Skeletal muscle cell (primary cell): ENCODE measurements at regions not wholly inside any gene's neighbourhood (a gene's known extent, or its start where the extent isn't known, plus 50 kb on each side); places are given as distances from the start of the nearest gene placed in this dataset.
"Not testable (repeated sequence)": the region's sequence is repeated elsewhere in the genome, so short reads cannot be mapped to it uniquely, and the experiment has no call there.

Source experiments
- DNase-seq: peaks from one replicate; pipeline ENCODE4 v3.0.0-alpha.2; 2010; ENCODE audit warnings: low read depth
- H3K4me3 ChIP-seq: 2 replicates; pipeline ENCODE4 v1.5.1; 2011; ENCODE audit warnings: low read depth, mild to moderate bottlenecking, control low read depth, low read length, moderate library complexity

DNA sequence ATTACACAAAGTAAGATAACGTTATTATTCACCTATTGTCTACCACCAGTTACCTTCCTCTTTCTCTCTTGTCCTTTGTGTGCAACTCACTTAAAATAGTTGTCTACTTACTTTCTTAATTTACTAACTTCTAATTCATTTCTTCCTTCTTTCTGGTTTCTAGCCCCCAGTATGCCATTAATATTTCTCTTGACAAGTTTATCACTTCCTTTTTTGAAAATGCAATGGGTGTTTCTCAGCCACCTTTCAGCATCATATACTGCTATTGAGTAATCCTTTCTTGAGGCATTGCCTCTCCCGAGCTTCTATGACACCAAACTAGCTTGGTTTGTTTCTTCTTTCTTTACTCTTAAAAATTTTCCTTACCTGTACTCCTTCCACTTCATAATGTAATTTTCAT lies 633.6 kb downstream of the TMTC2 start:
- no peak overlapping the region for H3K4me3 ChIP-seq
- no peak for DNase-seq

DNA sequence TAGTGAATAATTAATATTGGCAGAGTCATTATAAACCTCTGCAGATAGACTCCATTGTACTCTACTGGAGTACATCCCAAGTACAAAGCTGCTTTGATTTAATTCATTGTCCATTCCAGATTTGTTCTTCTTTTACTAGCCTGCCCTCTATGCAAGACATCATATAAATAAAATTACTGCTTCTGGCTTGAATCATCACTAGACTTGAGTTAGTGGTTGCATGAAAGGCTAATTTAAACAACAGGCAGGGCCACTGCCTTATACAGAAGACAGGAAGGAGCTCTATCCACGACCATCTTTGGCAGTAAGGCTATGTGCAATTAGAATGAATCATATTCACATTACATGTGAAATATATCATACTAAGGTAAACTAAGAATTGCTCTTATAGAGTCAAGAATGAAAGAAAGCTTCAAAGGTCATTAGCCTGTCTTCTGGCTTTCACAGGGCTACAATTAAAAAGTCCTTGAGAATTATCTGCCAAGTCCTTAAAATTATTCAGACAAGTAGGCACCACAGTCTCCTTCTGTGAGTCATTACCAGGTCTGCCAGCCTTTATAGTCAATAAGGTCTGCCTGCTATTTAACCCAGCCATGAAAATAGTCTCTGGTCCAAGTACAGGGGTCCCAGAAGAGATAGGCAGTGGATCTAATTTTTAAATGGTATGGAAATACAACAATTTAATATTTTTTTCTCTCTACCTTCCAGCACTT lies 631.8 kb downstream of the TMTC2 start:
- peak; percentile 4 for DNase-seq
- no peak overlapping the region for H3K4me3 ChIP-seq

DNA sequence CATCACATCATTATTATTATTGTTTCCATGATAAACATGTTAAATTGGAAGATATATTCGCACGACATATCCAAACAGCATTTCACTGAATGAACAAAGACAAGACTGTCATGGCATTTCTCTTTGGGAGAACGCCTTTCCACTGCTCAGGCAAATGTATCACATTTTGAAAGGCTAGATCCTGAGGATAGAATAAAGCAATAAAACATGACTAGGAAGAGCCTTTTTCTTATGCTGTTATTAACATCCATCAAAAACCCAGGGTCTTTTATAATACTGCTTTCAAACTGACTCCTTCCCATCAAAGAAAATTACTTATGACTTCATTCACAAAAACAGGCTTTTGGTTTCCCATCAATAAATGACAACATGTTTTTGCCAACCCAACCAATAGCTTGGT lies 630.9 kb downstream of the TMTC2 start:
- no peak for DNase-seq
- no peak overlapping the region for H3K4me3 ChIP-seq

DNA sequence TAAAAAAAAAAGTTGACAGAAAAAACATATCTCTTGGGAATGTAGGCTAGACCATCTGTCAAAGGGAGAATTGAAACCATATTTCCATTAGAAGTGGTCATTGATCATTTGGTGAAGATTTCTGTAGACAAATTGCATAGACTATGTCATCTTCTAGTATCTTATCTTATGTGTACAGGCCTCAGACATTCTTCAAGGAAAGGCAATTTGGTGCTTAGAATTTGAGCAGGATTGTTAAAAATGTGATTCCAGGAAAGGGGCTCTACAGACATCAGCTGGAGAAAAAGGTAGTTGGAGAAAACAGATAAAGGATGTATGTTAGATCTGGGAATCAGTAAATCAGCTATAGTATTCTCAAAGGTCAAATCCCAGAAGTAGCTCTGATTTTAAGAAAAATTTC lies 627.1 kb downstream of the TMTC2 start:
- no peak overlapping the region for H3K4me3 ChIP-seq

DNA sequence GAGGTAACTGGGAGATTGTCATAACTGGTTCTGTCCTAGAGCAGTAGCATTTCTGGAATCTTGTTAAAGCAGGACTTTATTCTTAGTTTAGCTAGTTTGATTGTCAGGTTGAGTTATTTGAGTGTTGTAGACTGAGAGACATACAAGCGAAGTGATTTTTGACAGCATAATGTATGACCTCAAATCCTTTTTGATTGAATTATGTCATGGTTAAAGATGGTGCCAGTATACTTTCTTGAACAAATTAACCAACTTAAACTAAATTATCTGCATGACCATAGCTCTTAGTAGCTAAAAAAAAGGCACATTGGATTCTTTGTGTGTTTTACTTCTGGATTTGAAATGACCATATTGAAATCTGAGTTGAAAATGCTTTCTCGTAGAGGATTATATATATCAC lies 626.6 kb downstream of the TMTC2 start:
- no peak for DNase-seq
- no peak overlapping the region for H3K4me3 ChIP-seq

More for the DNA sequence above, 627.1 kb downstream of the TMTC2 start:
- DNase-seq: no peak

DNA sequence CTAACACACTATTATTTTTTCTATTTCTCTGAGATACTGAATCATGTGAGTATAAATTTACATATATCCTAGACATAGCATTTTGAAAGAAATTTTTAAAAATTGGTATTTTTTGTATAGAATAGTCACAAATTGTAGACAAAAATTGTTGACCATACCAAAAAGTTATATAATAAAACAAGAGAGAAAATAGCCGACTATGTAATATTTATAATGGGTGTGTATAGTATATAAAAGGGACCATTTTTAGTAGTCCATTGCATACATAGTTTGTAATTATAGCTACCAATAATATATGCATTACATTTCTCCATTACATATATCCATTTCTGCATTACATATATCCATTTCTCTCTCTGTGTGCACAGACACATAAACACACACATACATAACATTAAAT lies 590.2 kb downstream of the TMTC2 start:
- DNase-seq: no peak
- no peak overlapping the region for H3K4me3 ChIP-seq

DNA sequence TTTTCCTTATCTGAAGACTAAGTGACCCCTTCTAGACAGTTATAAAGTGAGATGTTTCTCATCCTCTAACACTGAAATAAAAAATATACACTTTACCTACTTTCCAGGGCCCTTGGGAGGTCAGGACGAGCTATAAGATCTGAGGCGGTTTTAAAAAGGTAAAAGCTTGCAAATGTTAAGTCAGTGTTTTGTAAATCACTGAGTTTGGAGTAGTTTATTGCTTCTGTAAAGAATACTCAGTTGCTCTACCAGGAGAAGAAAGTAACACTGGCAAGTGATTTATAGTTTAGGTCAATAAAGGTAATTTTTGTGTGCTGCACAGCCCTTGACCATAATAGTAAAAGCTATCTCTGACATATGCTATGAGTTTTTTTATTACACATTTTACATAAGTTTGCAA lies 584.5 kb downstream of the TMTC2 start:
- no peak overlapping the region for H3K4me3 ChIP-seq

DNA sequence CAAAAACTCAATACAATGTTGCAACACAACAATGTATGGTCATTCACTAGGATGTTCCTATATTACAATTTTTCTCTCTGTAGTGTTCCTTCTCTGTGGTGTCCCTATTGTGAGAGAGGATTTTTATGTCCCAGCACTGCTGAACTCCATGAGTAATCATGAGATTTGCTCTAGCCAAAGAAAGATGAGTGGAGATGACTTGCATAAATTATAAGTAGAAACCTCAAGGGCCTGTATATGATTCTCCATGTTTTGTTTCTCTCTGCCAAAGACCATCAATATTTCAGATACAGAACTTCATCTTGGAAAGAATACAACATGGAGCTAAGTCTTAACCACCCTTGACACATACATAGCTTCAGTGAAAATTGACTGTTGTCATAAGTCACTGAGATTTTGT lies 579.1 kb downstream of the TMTC2 start:
- no peak overlapping the region for H3K4me3 ChIP-seq
- no peak for DNase-seq

More for the DNA sequence above, 584.5 kb downstream of the TMTC2 start:
- DNase-seq: no peak

DNA sequence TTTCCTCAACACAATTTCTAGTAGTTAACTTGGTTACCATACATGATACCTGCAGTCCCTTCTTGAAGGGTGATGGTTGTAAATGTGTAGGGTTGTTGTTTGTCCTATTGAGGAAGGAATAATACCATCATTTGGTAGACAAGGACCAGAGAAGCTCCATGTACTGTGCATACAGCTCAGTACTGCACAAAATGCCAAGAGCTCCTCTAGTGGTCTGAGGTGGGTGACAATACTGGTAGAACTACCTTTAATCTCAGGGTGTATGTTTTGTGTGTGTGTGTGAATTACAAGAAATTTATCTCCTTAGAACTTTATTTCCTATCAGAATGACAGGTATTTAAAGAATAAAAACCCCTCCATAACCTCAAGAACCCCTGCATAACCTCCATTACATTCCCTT lies 575.3 kb downstream of the TMTC2 start:
- DNase-seq: no peak
- H3K4me3 ChIP-seq: no peak overlapping the region

DNA sequence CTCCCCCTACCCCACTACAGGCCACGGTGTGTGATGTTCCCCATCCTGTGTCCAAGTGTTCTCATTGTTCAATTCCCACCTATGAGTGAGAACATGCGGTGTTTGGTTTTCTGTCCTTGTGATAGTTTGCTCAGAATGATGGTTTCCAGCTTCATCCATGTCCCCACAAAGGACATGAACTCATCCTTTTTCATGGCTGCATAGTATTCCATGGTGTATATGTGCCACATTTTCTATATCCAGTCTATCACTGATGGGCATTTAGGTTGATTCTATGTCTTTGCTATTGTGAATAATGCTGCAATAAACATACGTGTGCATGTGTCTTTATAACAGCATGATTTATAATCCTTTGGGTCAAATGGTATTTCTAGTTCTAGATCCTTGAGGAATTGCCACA lies 573.4 kb downstream of the TMTC2 start:
- DNase-seq, H3K4me3 ChIP-seq: not testable (repeated sequence)

DNA sequence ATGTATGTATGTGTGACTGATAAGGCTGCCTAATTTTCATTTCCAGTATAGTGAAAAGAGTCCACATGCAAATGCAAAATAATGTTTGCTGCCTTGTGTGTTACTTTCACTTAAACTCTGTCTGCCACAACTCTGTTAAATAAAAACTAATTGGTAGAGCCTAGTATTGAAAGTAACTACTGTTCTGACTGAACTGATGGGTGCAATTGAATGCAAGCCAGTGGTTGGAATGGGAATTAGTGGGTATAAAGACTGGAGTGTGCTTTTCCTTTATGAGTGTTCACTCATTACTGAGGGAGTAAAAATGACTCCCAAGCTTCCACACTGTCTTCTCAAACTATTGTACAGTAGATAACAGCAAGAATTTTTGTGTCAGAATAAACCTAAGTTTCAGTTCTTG lies 571.0 kb downstream of the TMTC2 start:
- no peak overlapping the region for H3K4me3 ChIP-seq
- no peak for DNase-seq

DNA sequence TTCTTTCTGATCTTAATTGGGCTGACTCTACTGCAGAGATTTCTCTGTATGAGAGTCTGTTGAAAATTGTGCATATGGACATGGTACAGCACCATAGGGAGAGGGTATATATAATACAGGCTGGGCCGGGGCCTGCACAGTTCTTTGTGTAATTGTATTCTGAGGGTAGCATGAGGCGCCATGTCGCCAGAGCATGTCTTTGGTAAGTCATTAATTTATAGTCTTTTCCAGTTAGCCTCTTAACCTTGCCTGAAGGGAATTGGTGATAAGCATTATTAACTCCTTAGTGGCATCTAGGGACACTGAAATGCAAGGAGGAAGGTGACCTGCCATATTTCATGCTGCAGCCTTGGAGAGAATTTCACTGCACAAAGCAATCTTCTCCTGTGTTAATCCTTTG lies 569.9 kb downstream of the TMTC2 start:
- no peak for DNase-seq
- H3K4me3 ChIP-seq: no peak overlapping the region

DNA sequence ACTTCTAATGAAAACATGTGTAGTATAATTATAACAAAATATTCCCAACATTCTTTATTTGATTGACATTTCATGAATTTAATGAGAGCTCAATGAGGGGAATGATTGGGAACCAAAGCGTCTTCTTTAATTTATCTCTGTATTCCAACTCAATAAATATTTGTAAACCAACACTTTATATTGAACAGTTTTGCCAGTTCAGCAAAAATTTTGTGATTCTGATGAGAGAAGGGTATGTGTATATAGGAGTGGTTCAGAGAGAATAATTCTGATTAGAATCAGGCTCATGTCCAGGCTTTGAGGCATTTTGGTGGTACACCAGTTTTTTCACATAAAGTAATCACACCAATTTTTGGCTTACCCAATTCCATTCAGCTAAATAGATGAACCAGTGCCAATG lies 564.2 kb downstream of the TMTC2 start:
- no peak overlapping the region for H3K4me3 ChIP-seq
- no peak for DNase-seq

DNA sequence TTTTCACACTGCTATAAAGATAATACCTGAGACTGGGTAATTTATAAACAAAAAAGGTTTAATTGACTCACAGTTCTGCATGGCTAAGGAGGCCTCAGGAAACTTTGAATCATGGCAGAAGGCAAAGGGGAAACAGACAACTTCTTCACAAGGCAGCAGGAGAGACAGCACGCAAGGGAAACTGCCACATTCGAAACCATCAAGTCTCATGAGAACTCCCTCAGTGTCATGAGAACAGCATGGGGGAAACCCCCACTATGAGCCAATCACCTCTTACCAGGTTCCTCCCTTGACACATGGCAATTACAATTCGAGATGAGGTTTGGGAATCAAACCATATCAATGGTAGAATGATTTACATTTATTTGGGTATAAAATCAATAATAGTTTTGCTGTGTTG lies 558.5 kb downstream of the TMTC2 start:
- no peak overlapping the region for H3K4me3 ChIP-seq
- no peak for DNase-seq

DNA sequence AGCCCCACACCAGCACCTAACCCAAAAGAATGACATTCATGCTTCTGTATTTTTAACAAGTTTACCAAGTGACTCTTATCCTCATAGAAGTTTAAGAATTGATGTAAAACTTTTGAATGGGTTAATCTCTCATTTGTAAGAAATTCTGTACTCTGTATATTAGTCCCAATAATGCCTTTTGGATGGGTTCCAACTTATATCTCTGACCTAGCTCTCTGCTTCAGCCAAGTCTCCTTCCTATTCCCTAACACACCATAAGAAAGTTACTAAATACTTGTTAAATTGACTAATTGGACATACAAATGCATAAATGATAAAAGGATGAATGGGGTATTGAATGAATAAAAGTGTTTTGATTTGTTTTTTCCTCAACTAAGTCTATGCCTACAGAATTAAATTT lies 557.3 kb downstream of the TMTC2 start:
- no peak for DNase-seq
- H3K4me3 ChIP-seq: no peak overlapping the region

DNA sequence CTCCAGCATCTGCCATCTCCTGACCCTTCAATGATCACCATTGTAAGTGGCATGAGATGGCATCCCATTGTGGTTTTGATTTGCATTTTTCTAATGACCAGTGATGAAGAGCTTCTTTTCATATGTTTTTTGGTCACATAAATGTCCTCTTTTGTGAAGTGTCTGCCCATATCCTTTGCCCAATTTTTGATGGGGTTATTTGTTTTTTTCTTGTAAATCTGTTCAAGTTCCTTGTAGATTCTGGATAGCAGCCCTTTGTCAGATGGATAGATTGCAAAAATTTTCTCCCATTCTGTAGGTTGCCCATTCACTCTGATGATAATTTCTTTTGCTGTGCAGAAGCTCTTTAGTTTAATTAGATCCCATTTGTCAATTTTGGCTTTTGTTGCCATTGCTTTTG lies 547.3 kb downstream of the TMTC2 start:
- DNase-seq, H3K4me3 ChIP-seq: not testable (repeated sequence)

DNA sequence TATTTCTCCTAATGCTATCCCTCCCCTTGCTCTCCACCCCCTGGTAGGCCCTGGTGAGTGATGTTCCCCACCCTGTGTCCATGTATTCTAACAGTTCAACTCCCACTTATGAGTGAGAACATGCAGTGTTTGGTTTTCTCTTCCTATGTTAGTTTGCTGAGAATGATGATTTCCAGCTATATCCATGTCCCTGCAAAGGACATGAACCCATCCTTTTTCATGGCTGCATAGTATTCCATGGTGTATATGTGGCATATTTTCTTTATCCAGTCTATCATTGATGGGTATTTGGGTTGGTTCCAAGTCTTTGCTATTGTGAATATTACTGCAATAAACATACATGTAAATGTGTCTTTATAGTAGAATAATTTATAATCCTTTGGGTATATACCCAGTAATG lies 540.3 kb downstream of the TMTC2 start:
- DNase-seq, H3K4me3 ChIP-seq: not testable (repeated sequence)

DNA sequence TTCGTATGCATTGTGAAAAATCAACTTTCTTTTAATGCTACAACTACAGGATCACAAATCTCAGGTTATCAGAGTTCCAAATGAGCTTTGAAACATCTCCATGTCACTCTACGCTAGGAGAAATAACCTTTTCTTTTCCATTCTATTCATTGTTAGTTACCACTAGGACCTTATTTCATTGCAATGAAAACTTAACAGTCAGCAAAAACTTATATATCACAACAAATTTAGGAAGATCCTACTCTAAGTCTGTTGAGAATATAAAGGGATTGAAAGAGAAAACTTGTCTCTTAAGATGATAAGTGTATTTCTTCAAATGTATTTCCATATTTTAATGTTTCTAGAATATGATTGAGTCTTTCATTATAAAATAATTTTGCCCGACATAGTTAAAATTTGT lies 539.1 kb downstream of the TMTC2 start:
- H3K4me3 ChIP-seq: no peak overlapping the region
- DNase-seq: no peak

DNA sequence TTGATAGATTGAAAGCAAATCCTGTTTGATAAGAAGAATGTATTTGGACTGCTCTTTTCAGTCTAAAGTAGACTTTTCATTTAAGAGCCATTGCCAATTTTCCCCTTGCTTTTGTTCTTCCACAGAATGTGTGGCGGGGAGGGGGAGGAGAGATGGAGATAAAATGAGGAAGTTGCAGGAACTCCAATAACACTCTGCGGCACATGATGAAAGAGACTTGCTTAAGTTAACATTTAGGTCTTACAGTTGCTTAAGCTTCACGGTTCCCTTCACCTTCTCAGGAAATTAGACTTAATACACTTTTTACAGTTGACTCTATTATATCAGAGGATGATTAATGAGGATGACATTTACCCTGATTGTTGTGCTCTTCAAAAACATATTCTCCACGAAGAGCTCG lies 537.3 kb downstream of the TMTC2 start:
- no peak overlapping the region for H3K4me3 ChIP-seq
- DNase-seq: no peak

DNA sequence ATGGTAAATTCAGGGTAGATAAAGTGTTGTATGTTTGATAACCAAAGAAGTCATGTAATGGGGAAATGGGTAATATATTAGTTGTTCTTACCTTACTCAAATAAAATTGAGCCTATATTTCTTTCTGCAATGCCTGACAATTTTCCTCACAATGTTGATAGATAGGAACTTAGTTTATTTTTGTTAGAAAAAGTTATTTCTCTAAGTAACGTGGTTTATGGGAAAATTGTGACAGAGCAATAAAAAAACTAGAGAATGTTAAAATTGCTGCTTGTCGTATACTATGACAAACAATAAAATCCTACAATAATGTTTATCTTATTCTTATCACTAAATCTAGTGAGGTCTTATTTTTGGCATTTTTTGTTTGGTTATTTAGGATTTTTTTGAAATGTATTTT lies 534.1 kb downstream of the TMTC2 start:
- DNase-seq: no peak

DNA sequence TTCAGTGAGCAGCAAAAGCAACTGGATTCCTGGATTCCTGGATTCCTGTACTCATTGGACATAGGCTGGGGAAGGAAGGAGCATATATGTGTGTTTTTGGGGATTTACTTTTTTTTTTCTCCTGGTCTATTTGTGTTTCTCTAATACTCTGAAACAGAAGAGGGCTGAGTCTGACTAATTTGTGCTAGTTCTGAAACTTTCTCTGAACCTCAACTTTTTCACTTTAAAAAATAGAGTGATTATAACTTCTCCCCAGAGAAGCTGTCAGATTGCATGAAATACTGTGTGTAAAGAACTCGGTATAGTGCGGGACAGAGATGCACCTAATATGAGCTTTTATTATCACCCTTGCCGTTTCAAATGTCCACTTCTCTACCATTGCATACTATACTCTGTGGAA lies 529.5 kb downstream of the TMTC2 start:
- H3K4me3 ChIP-seq: no peak overlapping the region
- no peak for DNase-seq

More for the DNA sequence above, 534.1 kb downstream of the TMTC2 start:
- H3K4me3 ChIP-seq: no peak overlapping the region

DNA sequence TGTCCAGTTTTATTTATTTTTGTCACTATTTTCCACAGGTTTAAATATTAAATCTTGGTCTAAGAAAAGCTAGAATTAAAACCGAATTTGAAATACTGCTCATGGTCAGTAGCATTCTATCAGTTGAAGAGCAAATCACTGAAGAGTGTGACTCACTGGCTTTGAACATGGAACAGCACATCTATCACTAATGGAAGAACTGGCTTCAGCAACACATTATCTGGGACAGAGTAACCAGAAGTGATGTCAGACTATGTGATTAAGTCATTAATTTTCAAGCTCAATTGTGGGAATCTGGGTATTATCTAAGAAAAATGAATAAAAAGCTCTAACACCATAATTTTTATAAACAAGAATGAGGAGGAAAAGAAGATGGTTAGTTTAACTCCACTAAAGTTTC lies 527.5 kb downstream of the TMTC2 start:
- H3K4me3 ChIP-seq: no peak overlapping the region

More for the DNA sequence above, 527.5 kb downstream of the TMTC2 start:
- DNase-seq: no peak
